ENCODE measurements at regions not wholly inside any gene's neighbourhood (a gene's known extent, or its start where the extent isn't known, plus 50 kb on each side); places are given as distances from the start of the nearest gene placed in this dataset.

DNA sequence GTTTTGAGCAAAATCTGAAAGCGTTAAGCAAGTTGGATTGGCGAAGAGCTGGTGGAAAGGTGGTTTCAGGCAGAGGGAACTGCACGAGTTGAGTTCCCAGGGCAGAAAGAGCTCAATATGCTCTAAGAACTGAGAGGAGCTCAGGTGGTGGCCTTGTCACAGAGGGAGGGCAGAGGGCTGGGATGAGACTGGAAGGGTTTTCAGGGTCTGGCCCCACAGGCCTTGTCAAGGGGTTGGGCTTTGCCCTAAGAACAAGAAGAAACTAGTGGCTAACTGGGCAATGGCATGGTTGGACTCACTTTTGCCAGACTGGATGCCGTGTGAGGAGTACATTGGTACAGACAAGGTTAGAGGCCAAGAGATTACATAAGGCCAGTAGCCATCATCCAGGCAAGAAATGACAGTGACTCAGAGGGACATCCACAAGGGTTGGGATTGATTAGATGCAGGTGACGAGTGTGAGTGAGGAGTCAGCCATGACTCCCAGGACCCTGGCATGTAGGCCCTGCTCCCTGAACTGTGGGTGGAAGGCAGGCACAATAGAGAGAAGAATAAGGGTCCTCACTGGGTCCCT lies 75.1 kb upstream of the SMIM23 start:
- DNase-seq (ENCODE audit: low spot score) (no peak), ATAC-seq (no peak), FAIRE-seq (no peak)
- no peaks in the 10 kb centered on the region for H3K36me3 ChIP-seq (replicated peaks in 1 of 2; ENCODE audit: control insufficient read depth in 1 of 2, insufficient read depth in 2 of 2, low read length in 2 of 2)
- in situ Hi-C loops (cut with HindIII; ENCODE audit: extremely low pct_ligation_motif_present, low pct_unique_long_range_greater_than_20kb), result no loop called here
- no peaks in the 10 kb centered on the region for H4K20me1 ChIP-seq (ENCODE audit: insufficient read depth, low read length)
- H3K79me2 ChIP-seq (ENCODE audit: insufficient read depth, low read length), result no peaks in the 10 kb centered on the region
- no peak for TF ChIP-seq ZNF781 (CRISPR knock-in tag; IDR thresholded peaks at IDR 0.05; ENCODE audit: borderline replicate concordance, not compliant biosample characterization)
- TF ChIP-seq HOXA5 (CRISPR knock-in tag; IDR thresholded peaks at IDR 0.05), result no peak
- TF ChIP-seq, protein P1, sequence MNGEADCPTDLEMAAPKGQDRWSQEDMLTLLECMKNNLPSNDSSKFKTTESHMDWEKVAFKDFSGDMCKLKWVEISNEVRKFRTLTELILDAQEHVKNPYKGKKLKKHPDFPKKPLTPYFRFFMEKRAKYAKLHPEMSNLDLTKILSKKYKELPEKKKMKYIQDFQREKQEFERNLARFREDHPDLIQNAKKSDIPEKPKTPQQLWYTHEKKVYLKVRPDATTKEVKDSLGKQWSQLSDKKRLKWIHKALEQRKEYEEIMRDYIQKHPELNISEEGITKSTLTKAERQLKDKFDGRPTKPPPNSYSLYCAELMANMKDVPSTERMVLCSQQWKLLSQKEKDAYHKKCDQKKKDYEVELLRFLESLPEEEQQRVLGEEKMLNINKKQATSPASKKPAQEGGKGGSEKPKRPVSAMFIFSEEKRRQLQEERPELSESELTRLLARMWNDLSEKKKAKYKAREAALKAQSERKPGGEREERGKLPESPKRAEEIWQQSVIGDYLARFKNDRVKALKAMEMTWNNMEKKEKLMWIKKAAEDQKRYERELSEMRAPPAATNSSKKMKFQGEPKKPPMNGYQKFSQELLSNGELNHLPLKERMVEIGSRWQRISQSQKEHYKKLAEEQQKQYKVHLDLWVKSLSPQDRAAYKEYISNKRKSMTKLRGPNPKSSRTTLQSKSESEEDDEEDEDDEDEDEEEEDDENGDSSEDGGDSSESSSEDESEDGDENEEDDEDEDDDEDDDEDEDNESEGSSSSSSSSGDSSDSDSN (CRISPR knock-in tag; IDR thresholded peaks at IDR 0.05), result no peak
- no peak for TF ChIP-seq ZNF772 (CRISPR knock-in tag; IDR thresholded peaks at IDR 0.05)
- no peak for TF ChIP-seq TBL1XR1 (IDR thresholded peaks at IDR 0.05; ENCODE audit: borderline replicate concordance, low read length, partially characterized antibody)
- no peak for TF ChIP-seq ZNF546 (CRISPR knock-in tag; conservative IDR thresholded peaks at IDR 0.05)
- TF ChIP-seq ZFP1 (CRISPR knock-in tag; IDR thresholded peaks at IDR 0.05), result no peak
- no peak for TF ChIP-seq ZNF558 (CRISPR knock-in tag; IDR thresholded peaks at IDR 0.05; ENCODE audit: borderline replicate concordance)
- TF ChIP-seq ZC3H13 (CRISPR knock-in tag; IDR thresholded peaks at IDR 0.05), result no peak
- TF ChIP-seq ZNF747 (CRISPR knock-in tag; IDR thresholded peaks at IDR 0.05; ENCODE audit: borderline replicate concordance), result no peak
- TF ChIP-seq SNAI1 (CRISPR knock-in tag; IDR thresholded peaks at IDR 0.05; ENCODE audit: borderline replicate concordance), result no peak
- no peak for TF ChIP-seq ZNF326 (CRISPR knock-in tag; IDR thresholded peaks at IDR 0.05; ENCODE audit: borderline replicate concordance)
- no peak for TF ChIP-seq SMARCE1 (IDR thresholded peaks at IDR 0.05; ENCODE audit: borderline replicate concordance)
- TF ChIP-seq CHD4 (IDR thresholded peaks at IDR 0.05; ENCODE audit: borderline replicate concordance, low read length), result no peak
- no peak for TF ChIP-seq IKZF1 (IDR thresholded peaks at IDR 0.05)
- no peak for TF ChIP-seq POLR2A (IDR thresholded peaks at IDR 0.05; ENCODE audit: insufficient read depth in 1 of 2, low read depth in 2 of 2, low read length in 2 of 2)
- TF ChIP-seq, protein P2, sequence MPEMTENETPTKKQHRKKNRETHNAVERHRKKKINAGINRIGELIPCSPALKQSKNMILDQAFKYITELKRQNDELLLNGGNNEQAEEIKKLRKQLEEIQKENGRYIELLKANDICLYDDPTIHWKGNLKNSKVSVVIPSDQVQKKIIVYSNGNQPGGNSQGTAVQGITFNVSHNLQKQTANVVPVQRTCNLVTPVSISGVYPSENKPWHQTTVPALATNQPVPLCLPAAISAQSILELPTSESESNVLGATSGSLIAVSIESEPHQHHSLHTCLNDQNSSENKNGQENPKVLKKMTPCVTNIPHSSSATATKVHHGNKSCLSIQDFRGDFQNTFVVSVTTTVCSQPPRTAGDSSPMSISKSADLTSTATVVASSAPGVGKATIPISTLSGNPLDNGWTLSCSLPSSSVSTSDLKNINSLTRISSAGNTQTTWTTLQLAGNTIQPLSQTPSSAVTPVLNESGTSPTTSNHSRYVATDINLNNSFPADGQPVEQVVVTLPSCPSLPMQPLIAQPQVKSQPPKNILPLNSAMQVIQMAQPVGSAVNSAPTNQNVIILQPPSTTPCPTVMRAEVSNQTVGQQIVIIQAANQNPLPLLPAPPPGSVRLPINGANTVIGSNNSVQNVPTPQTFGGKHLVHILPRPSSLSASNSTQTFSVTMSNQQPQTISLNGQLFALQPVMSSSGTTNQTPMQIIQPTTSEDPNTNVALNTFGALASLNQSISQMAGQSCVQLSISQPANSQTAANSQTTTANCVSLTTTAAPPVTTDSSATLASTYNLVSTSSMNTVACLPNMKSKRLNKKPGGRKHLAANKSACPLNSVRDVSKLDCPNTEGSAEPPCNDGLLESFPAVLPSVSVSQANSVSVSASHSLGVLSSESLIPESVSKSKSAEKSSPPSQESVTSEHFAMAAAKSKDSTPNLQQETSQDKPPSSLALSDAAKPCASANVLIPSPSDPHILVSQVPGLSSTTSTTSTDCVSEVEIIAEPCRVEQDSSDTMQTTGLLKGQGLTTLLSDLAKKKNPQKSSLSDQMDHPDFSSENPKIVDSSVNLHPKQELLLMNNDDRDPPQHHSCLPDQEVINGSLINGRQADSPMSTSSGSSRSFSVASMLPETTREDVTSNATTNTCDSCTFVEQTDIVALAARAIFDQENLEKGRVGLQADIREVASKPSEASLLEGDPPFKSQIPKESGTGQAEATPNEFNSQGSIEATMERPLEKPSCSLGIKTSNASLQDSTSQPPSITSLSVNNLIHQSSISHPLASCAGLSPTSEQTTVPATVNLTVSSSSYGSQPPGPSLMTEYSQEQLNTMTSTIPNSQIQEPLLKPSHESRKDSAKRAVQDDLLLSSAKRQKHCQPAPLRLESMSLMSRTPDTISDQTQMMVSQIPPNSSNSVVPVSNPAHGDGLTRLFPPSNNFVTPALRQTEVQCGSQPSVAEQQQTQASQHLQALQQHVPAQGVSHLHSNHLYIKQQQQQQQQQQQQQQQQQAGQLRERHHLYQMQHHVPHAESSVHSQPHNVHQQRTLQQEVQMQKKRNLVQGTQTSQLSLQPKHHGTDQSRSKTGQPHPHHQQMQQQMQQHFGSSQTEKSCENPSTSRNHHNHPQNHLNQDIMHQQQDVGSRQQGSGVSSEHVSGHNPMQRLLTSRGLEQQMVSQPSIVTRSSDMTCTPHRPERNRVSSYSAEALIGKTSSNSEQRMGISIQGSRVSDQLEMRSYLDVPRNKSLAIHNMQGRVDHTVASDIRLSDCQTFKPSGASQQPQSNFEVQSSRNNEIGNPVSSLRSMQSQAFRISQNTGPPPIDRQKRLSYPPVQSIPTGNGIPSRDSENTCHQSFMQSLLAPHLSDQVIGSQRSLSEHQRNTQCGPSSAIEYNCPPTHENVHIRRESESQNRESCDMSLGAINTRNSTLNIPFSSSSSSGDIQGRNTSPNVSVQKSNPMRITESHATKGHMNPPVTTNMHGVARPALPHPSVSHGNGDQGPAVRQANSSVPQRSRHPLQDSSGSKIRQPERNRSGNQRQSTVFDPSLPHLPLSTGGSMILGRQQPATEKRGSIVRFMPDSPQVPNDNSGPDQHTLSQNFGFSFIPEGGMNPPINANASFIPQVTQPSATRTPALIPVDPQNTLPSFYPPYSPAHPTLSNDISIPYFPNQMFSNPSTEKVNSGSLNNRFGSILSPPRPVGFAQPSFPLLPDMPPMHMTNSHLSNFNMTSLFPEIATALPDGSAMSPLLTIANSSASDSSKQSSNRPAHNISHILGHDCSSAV (CRISPR knock-in tag; IDR thresholded peaks at IDR 0.05; ENCODE audit: borderline replicate concordance), result no peak
- no peak overlapping the region for H3K4me2 ChIP-seq (ENCODE audit: low read depth, low read length)
- H3K9ac ChIP-seq (ENCODE audit: insufficient read depth, low read depth, low read length), result no peak overlapping the region
- intact Hi-C loops (cut with micrococcal nuclease; ENCODE audit: unreplicated experiment), result no loop called here
- 5% methylated on average over 4 of the region's 5 CpGs for WGBS (ENCODE audit: low lambda C conversion rate)
- no peak overlapping the region for H3K4me3 ChIP-seq (replicated peaks in 1 of 3; ENCODE audit: insufficient read depth in 1 of 3, low read depth in 2 of 3, low read length in 3 of 3)
- ChIA-PET POLR2A (no interaction called here), CTCF (ENCODE audit: low intra/inter-chr PET ratio, low total read pairs) (no interaction called here)
- no TSS peak for BruUV-seq (replicated peaks)
- no peaks in the 10 kb centered on the region for H3K9me3 ChIP-seq (ENCODE audit: low read length)
- H3K27me3 ChIP-seq (ENCODE audit: control insufficient read depth in 1 of 2, insufficient read depth in 2 of 2, low read length in 2 of 2), result 0 out of 5 replicates have a peak, but pooled peaks cover 0 to 5% of the 10 kb centered on the region in 2 experiments
- no peak overlapping the region for H3K27ac ChIP-seq (ENCODE audit: extremely low read length, insufficient read depth, low read length)
- H2AFZ ChIP-seq (ENCODE audit: low read length), result no peak overlapping the region
- H3K4me1 ChIP-seq (ENCODE audit: insufficient read depth, low read length), result no peaks in the 10 kb centered on the region

All from HepG2 (cell line).